PC-9 (cell line): ENCODE measurements at regions not wholly inside any gene's neighbourhood (a gene's known extent, or its start where the extent isn't known, plus 50 kb on each side); places are given as distances from the start of the nearest gene placed in this dataset.

ENCODE experiments used
- BruUV-seq: library from RNA; stranded (reverse); fragments of 400-500 nt; replicated peaks from 2 replicates; lab custom pipeline; 2021; lab: Mats Ljungman, UMichigan
- CTCF ChIA-PET: fragments of 300-600 bp; sonication (Branson Sonifier 250); formaldehyde crosslinking; loops from one replicate; lab custom pipeline; 2022; ENCODE audit warnings: antibody characterized with exemption; lab: Charles Lee
- POLR2A ChIA-PET: fragments of 300-600 bp; sonication (Branson Sonifier 250); formaldehyde crosslinking; loops from one replicate; lab custom pipeline; 2022; ENCODE audit warnings: antibody characterized with exemption; ENCODE audit not compliant: unreplicated experiment; lab: Charles Lee
- DNase-seq, 2 experiments: peaks; one replicate each; pipeline versions ENCODE4 v3.0.0 to v3.0.0-alpha.2; 2015 to 2022; ENCODE audit warnings: mixed read lengths in 1 of 2
- H2AFZ ChIP-seq: fragments of 200-600 bp; sonication (generic); 2 replicates; pipeline ENCODE4 v1.8.1; 2017; ENCODE audit warnings: antibody characterized with exemption
- H3F3A ChIP-seq: fragments of 200-600 bp; sonication (generic); 2 replicates; pipeline ENCODE4 v1.8.1; 2017; ENCODE audit warnings: antibody characterized with exemption, mild to moderate bottlenecking, low read depth; ENCODE audit not compliant: insufficient read depth
- H3K27ac ChIP-seq: fragments of 200-600 bp; sonication (generic); 2 replicates; pipeline ENCODE4 v1.6.1; 2016; ENCODE audit warnings: mixed run types
- H3K27me3 ChIP-seq: fragments of 200-600 bp; sonication (generic); 2 replicates; pipeline ENCODE4 v1.6.1; 2016; ENCODE audit warnings: low read depth, mixed run types; ENCODE audit not compliant: insufficient read depth
- H3K36me3 ChIP-seq: fragments of 200-600 bp; sonication (generic); 2 replicates; pipeline ENCODE4 v1.6.1; 2016; ENCODE audit warnings: low read depth, mixed run types
- H3K4me1 ChIP-seq: fragments of 200-600 bp; sonication (generic); replicated peaks from 2 replicates; pipeline ENCODE4 v1.6.1; 2016; ENCODE audit warnings: mixed run types; ENCODE audit not compliant: insufficient read depth
- H3K4me2 ChIP-seq: fragments of 200-600 bp; sonication (generic); 2 replicates; pipeline ENCODE4 v1.6.1; 2017; ENCODE audit warnings: mixed run types
- H3K4me3 ChIP-seq: fragments of 200-600 bp; sonication (generic); 2 replicates; pipeline ENCODE4 v1.6.1; 2016; ENCODE audit warnings: mixed run types
- H3K79me2 ChIP-seq: fragments of 200-600 bp; sonication (generic); 2 replicates; pipeline ENCODE4 v1.6.1; 2017; ENCODE audit warnings: low read depth, mixed run types
- H3K9me2 ChIP-seq: fragments of 200-600 bp; sonication (generic); 2 replicates; pipeline ENCODE4 v1.8.1; 2017; ENCODE audit warnings: mild to moderate bottlenecking; ENCODE audit not compliant: insufficient read depth
- H3K9me3 ChIP-seq: fragments of 200-600 bp; sonication (generic); 2 replicates; pipeline ENCODE4 v1.8.1; 2016; ENCODE audit warnings: low read depth; ENCODE audit not compliant: insufficient read depth
- H4K20me1 ChIP-seq: fragments of 200-600 bp; sonication (generic); 2 replicates; pipeline ENCODE4 v1.8.1; 2017; ENCODE audit not compliant: insufficient read depth
- EZH2 ChIP-seq: fragments of 200-600 bp; sonication (generic); IDR thresholded peaks from 2 replicates; pipeline ENCODE4 v1.8.0; 2017; ENCODE audit warnings: antibody characterized with exemption, low read depth
- intact Hi-C: fragments of 100-400 bp; cut with micrococcal nuclease; formaldehyde crosslinking; loops from one replicate; pipeline ENCODE4 v1.10.0; 2022; ENCODE audit not compliant: unreplicated experiment
- TF ChIP-seq, protein P1 (sequence below): fragments of 200-600 bp; sonication (generic); conservative IDR thresholded peaks from 2 replicates; pipeline ENCODE4 v1.6.1; 2017; ENCODE audit warnings: mixed run types, antibody characterized with exemption, mild to moderate bottlenecking, moderate library complexity

DNA sequence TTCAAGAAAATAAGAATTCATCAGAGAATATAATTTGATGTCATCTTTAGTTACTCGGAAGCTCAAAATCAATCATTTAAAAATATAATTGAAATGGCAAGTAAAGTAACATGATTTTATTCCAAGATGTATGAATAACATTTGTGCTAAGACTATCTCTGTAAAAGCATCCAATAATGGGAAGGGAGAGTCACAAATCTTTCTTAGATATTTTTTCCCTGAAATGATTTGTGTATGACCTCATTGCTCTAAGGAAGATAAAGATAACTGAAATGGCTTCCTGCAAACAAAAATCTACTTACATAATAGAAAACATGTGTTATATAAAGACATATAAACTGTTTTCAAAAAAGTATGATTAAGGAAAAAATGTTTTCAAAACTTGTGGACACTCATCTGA is 97.4 kb upstream of the FGF10 start:
- no peaks in the 10 kb centered on the region for H4K20me1 ChIP-seq
- POLR2A ChIA-PET, result no interaction called here
- no peak overlapping the region for H2AFZ ChIP-seq
- TF ChIP-seq, protein P1, sequence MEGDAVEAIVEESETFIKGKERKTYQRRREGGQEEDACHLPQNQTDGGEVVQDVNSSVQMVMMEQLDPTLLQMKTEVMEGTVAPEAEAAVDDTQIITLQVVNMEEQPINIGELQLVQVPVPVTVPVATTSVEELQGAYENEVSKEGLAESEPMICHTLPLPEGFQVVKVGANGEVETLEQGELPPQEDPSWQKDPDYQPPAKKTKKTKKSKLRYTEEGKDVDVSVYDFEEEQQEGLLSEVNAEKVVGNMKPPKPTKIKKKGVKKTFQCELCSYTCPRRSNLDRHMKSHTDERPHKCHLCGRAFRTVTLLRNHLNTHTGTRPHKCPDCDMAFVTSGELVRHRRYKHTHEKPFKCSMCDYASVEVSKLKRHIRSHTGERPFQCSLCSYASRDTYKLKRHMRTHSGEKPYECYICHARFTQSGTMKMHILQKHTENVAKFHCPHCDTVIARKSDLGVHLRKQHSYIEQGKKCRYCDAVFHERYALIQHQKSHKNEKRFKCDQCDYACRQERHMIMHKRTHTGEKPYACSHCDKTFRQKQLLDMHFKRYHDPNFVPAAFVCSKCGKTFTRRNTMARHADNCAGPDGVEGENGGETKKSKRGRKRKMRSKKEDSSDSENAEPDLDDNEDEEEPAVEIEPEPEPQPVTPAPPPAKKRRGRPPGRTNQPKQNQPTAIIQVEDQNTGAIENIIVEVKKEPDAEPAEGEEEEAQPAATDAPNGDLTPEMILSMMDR, result no peak
- no peak for TF ChIP-seq EZH2
- H3K27me3 ChIP-seq, result no peaks in the 10 kb centered on the region
- no peaks in the 10 kb centered on the region for H3K9me2 ChIP-seq
- no TSS peak for BruUV-seq
- H3K4me3 ChIP-seq, result no peak overlapping the region
- no peaks in the 10 kb centered on the region for H3K36me3 ChIP-seq
- CTCF ChIA-PET, result no interaction called here
- no peak for DNase-seq
- no peaks in the 10 kb centered on the region for H3F3A ChIP-seq
- no peak overlapping the region for H3K4me2 ChIP-seq
- no peaks in the 10 kb centered on the region for H3K9me3 ChIP-seq
- no peaks in the 10 kb centered on the region for H3K4me1 ChIP-seq
- H3K27ac ChIP-seq, result no peak overlapping the region
- H3K79me2 ChIP-seq, result no peaks in the 10 kb centered on the region
- intact Hi-C loops, result no loop called here

DNA sequence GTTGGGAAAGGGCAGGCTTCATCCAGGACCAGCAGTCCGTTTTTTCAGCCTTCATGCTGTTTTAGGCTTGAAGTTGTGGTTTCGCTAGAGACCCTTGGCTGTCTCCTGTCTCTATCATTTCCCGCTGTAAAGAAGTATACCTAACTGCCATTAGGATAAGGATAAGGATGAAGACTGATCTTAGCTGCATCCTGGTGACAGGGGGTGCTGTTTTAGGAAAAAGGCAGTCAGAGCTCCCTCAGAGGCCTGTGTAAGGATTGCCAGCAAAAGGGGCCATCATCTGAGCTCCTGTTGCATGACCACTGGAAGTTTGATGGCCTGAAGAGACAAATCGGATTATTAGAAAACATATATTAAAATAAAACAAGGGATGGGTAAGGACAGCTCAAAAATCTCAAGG is 64.8 kb upstream of the FGF10 start:
- Histone ChIP-seq H3K9me3 (no peaks in the 10 kb centered on the region), H3K79me2 (no peaks in the 10 kb centered on the region), H3K4me3 (no peak overlapping the region), H3K27me3 (no peaks in the 10 kb centered on the region), H3K36me3 (no peaks in the 10 kb centered on the region), H3K27ac (no peak overlapping the region), H3K9me2 (no peaks in the 10 kb centered on the region; the same call in 1 of the 2 replicates), H3K4me1 (no peaks in the 10 kb centered on the region; the same call in 1 of the 2 replicates), H3K4me2 (no peak overlapping the region), H4K20me1 (no peaks in the 10 kb centered on the region), H2AFZ (no peak overlapping the region), H3F3A (no peaks in the 10 kb centered on the region)
- TF ChIP-seq, protein P1, result no peak
- no peak for TF ChIP-seq EZH2
- DNase-seq, result no peak
- intact Hi-C loops, result no loop called here
- POLR2A ChIA-PET, result no interaction called here
- CTCF ChIA-PET, result no interaction called here
- BruUV-seq, result no TSS peak

DNA sequence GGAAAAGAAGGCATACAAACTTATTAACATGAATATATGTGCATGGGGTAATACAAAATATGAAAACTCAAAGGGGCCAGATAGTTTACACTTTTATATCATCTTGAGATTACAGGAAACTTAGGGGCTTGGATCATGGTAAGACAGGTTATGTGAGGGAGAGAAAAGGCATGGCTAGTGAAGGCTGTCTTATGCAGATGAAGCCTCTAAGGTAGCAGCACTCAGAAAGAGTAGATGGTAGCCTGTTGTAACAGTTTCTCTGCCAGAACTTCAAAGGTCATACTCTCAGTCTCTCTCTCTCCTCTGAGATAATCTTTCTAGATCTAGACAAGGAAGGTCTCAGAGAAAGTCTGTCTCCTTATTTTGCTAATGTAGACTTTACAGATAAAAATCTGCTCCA is 57.2 kb upstream of the FGF10 start:
- H2AFZ ChIP-seq, result no peak overlapping the region
- H3K4me3 ChIP-seq, result no peak overlapping the region
- no TSS peak for BruUV-seq
- ChIA-PET CTCF (no interaction called here), POLR2A (no interaction called here)
- no peaks in the 10 kb centered on the region for H3F3A ChIP-seq
- H3K4me1 ChIP-seq, result no peaks in the 10 kb centered on the region; the same call in 1 of the 2 replicates
- H3K9me3 ChIP-seq, result no peaks in the 10 kb centered on the region
- TF ChIP-seq, protein P1, result no peak
- TF ChIP-seq EZH2, result no peak
- H3K9me2 ChIP-seq, result no peaks in the 10 kb centered on the region; the same call in 1 of the 2 replicates
- H3K27me3 ChIP-seq, result no peaks in the 10 kb centered on the region
- DNase-seq, result no peak
- H3K79me2 ChIP-seq, result no peaks in the 10 kb centered on the region
- H4K20me1 ChIP-seq, result no peaks in the 10 kb centered on the region
- intact Hi-C loops, result no loop called here
- no peak overlapping the region for H3K27ac ChIP-seq
- H3K36me3 ChIP-seq, result no peaks in the 10 kb centered on the region
- H3K4me2 ChIP-seq, result no peak overlapping the region
